ENCODE measurements at regions not wholly inside any gene's neighbourhood (a gene's known extent, or its start where the extent isn't known, plus 50 kb on each side); places are given as distances from the start of the nearest gene placed in this dataset.

DNA sequence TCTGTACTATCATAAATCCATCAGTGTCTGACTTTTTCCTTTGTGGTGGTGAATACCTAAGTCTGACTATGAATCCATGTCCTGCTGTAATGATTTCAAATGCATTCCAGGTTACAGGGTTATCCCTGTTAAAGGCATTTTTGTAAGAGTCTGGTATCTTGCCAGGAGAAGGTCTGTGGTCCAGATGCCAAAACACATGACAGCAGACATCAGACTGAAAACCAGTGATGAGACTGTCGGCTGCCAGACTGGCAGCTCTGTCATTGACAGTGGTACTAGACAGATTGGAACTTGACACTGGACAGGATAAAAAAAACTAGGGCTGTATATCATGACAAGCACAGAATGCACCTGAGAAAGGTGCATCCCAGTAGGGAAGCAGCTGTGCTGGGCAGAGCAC lies 301.8 kb upstream of the FAT3 start (continued):
- TF ChIP-seq, protein P1, sequence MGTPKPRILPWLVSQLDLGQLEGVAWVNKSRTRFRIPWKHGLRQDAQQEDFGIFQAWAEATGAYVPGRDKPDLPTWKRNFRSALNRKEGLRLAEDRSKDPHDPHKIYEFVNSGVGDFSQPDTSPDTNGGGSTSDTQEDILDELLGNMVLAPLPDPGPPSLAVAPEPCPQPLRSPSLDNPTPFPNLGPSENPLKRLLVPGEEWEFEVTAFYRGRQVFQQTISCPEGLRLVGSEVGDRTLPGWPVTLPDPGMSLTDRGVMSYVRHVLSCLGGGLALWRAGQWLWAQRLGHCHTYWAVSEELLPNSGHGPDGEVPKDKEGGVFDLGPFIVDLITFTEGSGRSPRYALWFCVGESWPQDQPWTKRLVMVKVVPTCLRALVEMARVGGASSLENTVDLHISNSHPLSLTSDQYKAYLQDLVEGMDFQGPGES (IDR thresholded peaks at IDR 0.05; ENCODE audit: low read depth, low read length), result no peak
- TF ChIP-seq TCF12 (IDR thresholded peaks at IDR 0.05) (peak; percentile 62), TAF1 (IDR thresholded peaks at IDR 0.05; ENCODE audit: borderline replicate concordance, low read depth, low read length) (no peak), TEAD4 (IDR thresholded peaks at IDR 0.05; ENCODE audit: borderline replicate concordance, insufficient read depth) (no peak), RXRA (IDR thresholded peaks at IDR 0.05; ENCODE audit: borderline replicate concordance, low read depth) (no peak), NRF1 (IDR thresholded peaks at IDR 0.05; ENCODE audit: low read depth, low read length) (no peak), EZH2phosphoT487 (IDR thresholded peaks at IDR 0.05; ENCODE audit: borderline replicate concordance, low read depth) (no peak), GATA2 (CRISPR knock-in tag; IDR thresholded peaks at IDR 0.05) (no peak), MEF2A (IDR thresholded peaks at IDR 0.05; ENCODE audit: borderline replicate concordance, low read depth) (no peak), EP300 (IDR thresholded peaks at IDR 0.05; ENCODE audit: borderline replicate concordance in 1 of 2, low read depth in 1 of 2, low read length in 1 of 2) (peak in 1 of 2 experiments; percentile 78; a peak in 2 of 4 replicates), FOXM1 (IDR thresholded peaks at IDR 0.05; ENCODE audit: low read depth) (no peak), GABPA (IDR thresholded peaks at IDR 0.05; ENCODE audit: low read depth) (no peak), SMC3 (IDR thresholded peaks at IDR 0.05; ENCODE audit: low read depth, low read length) (no peak), YY1 (IDR thresholded peaks at IDR 0.05; ENCODE audit: low read depth) (no peak), SIN3A (IDR thresholded peaks at IDR 0.05; ENCODE audit: borderline replicate concordance, low read depth, low read length) (no peak), MXI1 (IDR thresholded peaks at IDR 0.05; ENCODE audit: low read depth, low read length) (no peak)
- TF ChIP-seq, protein P2, sequence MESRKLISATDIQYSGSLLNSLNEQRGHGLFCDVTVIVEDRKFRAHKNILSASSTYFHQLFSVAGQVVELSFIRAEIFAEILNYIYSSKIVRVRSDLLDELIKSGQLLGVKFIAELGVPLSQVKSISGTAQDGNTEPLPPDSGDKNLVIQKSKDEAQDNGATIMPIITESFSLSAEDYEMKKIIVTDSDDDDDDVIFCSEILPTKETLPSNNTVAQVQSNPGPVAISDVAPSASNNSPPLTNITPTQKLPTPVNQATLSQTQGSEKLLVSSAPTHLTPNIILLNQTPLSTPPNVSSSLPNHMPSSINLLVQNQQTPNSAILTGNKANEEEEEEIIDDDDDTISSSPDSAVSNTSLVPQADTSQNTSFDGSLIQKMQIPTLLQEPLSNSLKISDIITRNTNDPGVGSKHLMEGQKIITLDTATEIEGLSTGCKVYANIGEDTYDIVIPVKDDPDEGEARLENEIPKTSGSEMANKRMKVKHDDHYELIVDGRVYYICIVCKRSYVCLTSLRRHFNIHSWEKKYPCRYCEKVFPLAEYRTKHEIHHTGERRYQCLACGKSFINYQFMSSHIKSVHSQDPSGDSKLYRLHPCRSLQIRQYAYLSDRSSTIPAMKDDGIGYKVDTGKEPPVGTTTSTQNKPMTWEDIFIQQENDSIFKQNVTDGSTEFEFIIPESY (IDR thresholded peaks at IDR 0.05; ENCODE audit: borderline replicate concordance, low read depth), result no peak
- TF ChIP-seq, protein P3, sequence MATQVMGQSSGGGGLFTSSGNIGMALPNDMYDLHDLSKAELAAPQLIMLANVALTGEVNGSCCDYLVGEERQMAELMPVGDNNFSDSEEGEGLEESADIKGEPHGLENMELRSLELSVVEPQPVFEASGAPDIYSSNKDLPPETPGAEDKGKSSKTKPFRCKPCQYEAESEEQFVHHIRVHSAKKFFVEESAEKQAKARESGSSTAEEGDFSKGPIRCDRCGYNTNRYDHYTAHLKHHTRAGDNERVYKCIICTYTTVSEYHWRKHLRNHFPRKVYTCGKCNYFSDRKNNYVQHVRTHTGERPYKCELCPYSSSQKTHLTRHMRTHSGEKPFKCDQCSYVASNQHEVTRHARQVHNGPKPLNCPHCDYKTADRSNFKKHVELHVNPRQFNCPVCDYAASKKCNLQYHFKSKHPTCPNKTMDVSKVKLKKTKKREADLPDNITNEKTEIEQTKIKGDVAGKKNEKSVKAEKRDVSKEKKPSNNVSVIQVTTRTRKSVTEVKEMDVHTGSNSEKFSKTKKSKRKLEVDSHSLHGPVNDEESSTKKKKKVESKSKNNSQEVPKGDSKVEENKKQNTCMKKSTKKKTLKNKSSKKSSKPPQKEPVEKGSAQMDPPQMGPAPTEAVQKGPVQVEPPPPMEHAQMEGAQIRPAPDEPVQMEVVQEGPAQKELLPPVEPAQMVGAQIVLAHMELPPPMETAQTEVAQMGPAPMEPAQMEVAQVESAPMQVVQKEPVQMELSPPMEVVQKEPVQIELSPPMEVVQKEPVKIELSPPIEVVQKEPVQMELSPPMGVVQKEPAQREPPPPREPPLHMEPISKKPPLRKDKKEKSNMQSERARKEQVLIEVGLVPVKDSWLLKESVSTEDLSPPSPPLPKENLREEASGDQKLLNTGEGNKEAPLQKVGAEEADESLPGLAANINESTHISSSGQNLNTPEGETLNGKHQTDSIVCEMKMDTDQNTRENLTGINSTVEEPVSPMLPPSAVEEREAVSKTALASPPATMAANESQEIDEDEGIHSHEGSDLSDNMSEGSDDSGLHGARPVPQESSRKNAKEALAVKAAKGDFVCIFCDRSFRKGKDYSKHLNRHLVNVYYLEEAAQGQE (IDR thresholded peaks at IDR 0.05; ENCODE audit: low read depth, low read length), result no peak
- TF ChIP-seq, protein P4, sequence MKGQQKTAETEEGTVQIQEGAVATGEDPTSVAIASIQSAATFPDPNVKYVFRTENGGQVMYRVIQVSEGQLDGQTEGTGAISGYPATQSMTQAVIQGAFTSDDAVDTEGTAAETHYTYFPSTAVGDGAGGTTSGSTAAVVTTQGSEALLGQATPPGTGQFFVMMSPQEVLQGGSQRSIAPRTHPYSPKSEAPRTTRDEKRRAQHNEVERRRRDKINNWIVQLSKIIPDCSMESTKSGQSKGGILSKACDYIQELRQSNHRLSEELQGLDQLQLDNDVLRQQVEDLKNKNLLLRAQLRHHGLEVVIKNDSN (IDR thresholded peaks at IDR 0.05; ENCODE audit: borderline replicate concordance, low read depth), result no peak
- TF ChIP-seq, protein P5, sequence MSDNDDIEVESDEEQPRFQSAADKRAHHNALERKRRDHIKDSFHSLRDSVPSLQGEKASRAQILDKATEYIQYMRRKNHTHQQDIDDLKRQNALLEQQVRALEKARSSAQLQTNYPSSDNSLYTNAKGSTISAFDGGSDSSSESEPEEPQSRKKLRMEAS (IDR thresholded peaks at IDR 0.05; ENCODE audit: low read depth), result no peak

Data from SK-N-SH (cell line).